Mesodermal cell (in vitro differentiated cells): ENCODE measurements at regions not wholly inside any gene's neighbourhood (a gene's known extent, or its start where the extent isn't known, plus 50 kb on each side); places are given as distances from the start of the nearest gene placed in this dataset.

Source experiments
- H3K27ac ChIP-seq: 2 replicates; pipeline ENCODE4 v1.7.0; 2013; ENCODE audit warnings: mild to moderate bottlenecking, low read depth, low read length, moderate library complexity; ENCODE audit not compliant: severe bottlenecking
- H3K36me3 ChIP-seq: 2 replicates; pipeline ENCODE4 v1.7.1; 2013; ENCODE audit warnings: mild to moderate bottlenecking, low read length, moderate library complexity; ENCODE audit not compliant: control insufficient read depth, insufficient read depth
- H3K4me1 ChIP-seq: one replicate; pipeline ENCODE4 v1.7.1; 2013; ENCODE audit warnings: mild to moderate bottlenecking, low read length; ENCODE audit not compliant: insufficient read depth, control insufficient read depth, poor library complexity, severe bottlenecking
- H3K4me3 ChIP-seq: 2 replicates; pipeline ENCODE4 v1.7.0; 2013; ENCODE audit warnings: low read length, control low read depth, mild to moderate bottlenecking; ENCODE audit not compliant: insufficient read depth, poor library complexity, severe bottlenecking; ENCODE audit errors: extremely low read depth
- H3K9me3 ChIP-seq: 2 replicates; pipeline ENCODE4 v1.7.1; 2013; ENCODE audit warnings: mild to moderate bottlenecking, low read length, moderate library complexity; ENCODE audit not compliant: control insufficient read depth
- WGBS, 2 experiments: methylation state at CpG; one replicate each; pipeline ENCODE4 v1.1.5; 2013; ENCODE audit warnings: missing lambda C conversion rate in 2 of 2; ENCODE audit not compliant: insufficient coverage in 2 of 2; 5-methylcytosine and 5-hydroxymethylcytosine counted together

DNA sequence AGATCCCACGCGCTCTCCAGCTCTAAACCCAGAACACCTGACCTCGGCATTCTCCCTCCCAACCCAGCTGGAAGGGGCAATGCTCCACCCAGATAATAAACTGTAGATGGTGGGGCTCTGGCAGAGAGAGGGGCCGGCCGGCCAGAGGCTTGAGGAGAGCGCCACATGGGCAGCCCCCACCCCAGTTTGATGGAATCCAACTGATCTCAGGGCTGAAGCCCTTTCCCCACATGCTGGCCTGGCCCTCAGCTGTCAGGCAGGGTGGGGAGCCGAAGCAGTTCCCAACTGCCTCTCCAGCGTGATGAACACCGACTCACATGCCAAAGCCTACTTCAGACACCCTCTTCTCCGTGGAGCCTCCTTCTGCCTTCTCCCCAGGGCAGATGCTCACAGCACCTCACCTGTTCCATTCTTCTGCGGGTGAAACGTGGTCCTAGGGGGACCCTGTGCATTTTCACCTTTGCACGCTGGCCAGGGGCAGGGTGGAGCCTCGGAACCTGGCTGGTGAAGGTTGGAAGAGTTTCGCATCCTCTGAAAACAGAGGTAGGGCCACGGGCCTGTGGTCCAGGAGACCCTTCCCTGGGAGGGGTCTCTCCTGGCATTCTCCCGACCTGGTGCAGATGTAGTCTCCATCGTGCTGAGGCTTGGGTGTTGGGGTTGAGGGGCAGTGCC lies 65.7 kb upstream of the ZNF469 start:
- Histone ChIP-seq H3K4me3 (no peak overlapping the region), H3K4me1 (peaks cover 17% of the 10 kb centered on the region), H3K27ac (no peak overlapping the region), H3K36me3 (no peaks in the 10 kb centered on the region), H3K9me3 (peaks cover 15% of the 10 kb centered on the region)
- WGBS, 2 experiments, result 94 to 95% methylated on average over 11 to 12 of the region's 18 CpGs

DNA sequence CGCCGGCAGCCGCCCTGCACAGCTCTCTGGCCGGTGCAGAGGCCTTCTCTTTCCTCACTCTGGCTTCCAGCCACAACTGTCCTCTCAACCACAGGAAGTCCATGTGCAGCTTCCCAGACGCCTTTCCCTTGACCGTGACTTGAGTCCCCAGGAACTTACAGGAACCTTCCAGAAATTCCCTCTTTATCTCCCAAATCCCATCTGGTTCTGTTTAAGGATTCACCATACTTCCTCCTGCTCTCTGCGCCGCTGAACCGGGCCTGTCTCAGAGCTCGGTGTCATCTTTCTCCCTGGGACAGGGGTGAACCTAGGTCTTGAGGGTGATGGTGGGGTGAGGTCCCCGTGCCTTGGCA lies 65.2 kb upstream of the ZNF469 start:
- Histone ChIP-seq H3K27ac (no peak overlapping the region), H3K4me1 (peaks cover 17% of the 10 kb centered on the region), H3K9me3 (peaks cover 10% of the 10 kb centered on the region), H3K36me3 (no peaks in the 10 kb centered on the region), H3K4me3 (no peak overlapping the region)
- 88 to 93% methylated on average over 6 to 10 of the region's 11 CpGs for WGBS, 2 experiments

DNA sequence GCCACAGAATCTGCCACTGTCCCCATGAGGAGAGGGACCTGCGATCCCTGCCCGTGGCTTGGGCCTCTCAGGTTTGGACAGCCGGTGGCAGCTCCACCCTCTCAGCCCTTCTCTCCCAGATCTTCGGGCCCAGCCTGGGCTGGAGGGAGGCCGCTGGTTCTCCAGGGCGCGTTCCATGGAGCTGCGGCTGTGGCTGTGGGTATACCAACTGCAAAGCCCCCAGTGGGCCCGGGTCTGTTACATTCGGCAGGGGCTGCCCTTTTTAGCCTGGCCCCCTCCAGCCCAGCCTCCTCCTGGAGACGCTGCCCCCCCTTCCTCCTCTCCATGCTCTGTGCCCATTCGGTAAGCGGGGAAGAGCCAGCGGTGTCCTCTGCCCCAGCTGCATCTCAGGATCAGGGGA lies 64.7 kb upstream of the ZNF469 start:
- Histone ChIP-seq H3K36me3 (no peaks in the 10 kb centered on the region), H3K9me3 (peaks cover 7% of the 10 kb centered on the region), H3K4me1 (peaks cover 17% of the 10 kb centered on the region), H3K4me3 (no peak overlapping the region), H3K27ac (no peak overlapping the region)
- WGBS, 2 experiments, result 93 to 94% methylated on average over 8 to 12 of the region's 14 CpGs

DNA sequence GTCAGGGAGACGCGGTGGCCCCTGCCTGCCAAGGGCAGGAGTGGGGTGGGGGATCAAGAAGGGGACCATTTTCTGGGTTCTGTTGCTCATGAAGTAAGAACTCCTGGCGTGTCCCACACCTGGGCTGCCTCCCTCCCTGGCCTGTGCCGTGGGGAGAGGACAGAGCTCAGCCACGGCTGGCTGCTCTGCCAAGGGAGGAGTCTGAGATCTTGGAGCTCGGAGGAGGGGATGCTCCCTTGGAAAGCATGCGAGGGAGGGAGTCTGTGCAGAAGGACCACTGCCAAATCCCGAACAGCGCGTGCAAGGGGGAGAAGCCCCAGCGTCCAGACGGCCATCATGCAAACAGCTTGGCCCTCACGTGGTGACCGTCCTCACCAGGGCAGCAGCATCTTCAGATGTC lies 64.2 kb upstream of the ZNF469 start:
- no peak overlapping the region for H3K4me3 ChIP-seq
- H3K9me3 ChIP-seq, result peaks cover 7% of the 10 kb centered on the region
- H3K27ac ChIP-seq, result no peak overlapping the region
- H3K36me3 ChIP-seq, result no peaks in the 10 kb centered on the region
- H3K4me1 ChIP-seq, result peaks cover 17% of the 10 kb centered on the region
- WGBS, 2 experiments, result 81 to 87% methylated on average over 13 to 14 of the region's 14 CpGs

DNA sequence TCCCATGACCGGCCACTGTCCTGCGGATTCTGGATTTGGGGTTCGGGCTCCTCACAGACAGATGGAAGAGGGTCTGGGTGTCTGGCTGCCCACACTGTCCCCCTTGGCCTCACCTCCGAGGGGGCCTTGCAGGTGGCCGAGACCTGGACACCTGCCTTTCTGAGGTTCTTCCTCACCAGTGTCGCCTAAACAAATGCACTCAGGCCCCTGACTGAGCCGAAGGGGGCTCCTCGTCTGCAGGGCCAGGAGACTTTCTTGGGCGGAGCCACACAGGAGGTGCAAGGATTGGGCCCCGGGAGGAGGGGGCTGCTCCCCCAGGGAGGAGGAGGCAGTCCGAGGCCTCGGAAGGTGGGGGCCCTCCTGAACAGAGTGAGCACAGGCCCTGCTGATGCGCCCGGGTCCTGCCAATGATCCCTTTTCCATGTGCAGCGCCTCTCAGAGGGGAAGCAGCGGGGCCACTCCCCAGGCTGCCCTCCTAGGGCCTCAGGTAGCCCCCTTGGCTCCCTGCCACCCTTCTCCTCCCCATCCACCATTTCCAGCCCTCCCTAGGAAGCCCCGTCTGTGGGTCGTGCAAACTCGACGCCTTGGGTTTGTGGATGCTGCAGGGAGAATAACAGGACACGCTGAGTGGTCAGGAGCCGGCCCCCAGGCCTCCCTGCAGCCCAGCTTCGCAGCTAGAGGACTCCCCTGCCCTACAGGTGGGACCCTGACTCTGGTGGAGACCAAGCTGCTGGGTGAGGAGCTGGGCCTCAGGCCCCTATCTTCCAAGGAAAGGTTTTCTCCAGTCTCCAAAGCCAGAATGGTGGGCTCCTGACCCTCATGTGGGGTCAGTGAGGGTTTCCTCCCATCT lies 63.4 kb upstream of the ZNF469 start:
- Histone ChIP-seq H3K4me3 (no peak overlapping the region), H3K4me1 (peaks cover 17% of the 10 kb centered on the region), H3K27ac (no peak overlapping the region), H3K9me3 (peaks cover 7% of the 10 kb centered on the region), H3K36me3 (no peaks in the 10 kb centered on the region)
- WGBS, 2 experiments, result 88 to 90% methylated on average over 22 to 23 of the region's 23 CpGs

DNA sequence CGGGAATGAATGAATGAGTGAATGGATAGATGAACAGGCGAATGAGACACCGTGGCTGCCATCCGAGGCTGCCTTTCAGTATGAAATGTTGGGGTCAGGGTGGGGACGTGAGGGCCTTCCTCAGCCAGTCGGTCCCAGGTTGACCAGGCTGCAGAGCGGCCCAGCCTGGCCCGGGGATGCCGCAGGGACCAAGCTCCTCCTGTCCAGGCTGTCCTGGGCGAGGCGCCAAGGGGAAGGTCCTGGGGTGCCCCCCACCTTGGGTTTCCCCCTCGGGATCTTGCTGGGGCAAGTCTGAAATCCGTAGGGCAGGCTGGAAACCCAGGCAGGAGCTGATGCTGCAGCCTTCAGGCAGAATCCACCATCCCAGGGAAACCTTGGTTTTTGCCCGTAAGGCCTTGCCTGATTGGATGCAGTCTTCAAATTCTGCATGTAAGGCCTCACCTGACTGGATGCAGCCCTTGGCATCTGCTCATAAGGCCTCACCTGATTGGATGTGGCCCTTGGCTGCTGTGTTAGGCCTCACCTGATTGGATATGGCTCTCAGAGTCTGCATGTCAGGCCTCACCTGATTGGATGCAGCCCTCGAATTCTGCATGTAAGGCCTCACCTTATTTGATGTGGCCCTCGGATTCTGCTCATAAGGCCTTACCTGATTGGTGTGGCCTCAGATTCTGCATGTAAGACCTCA lies 61.7 kb upstream of the ZNF469 start:
- 88 to 90% methylated on average over 14 to 15 of the region's 16 CpGs for WGBS, 2 experiments
- Histone ChIP-seq H3K4me1 (peaks cover 8% of the 10 kb centered on the region), H3K27ac (no peak overlapping the region), H3K4me3 (no peak overlapping the region), H3K36me3 (no peaks in the 10 kb centered on the region), H3K9me3 (peaks cover 7% of the 10 kb centered on the region)

DNA sequence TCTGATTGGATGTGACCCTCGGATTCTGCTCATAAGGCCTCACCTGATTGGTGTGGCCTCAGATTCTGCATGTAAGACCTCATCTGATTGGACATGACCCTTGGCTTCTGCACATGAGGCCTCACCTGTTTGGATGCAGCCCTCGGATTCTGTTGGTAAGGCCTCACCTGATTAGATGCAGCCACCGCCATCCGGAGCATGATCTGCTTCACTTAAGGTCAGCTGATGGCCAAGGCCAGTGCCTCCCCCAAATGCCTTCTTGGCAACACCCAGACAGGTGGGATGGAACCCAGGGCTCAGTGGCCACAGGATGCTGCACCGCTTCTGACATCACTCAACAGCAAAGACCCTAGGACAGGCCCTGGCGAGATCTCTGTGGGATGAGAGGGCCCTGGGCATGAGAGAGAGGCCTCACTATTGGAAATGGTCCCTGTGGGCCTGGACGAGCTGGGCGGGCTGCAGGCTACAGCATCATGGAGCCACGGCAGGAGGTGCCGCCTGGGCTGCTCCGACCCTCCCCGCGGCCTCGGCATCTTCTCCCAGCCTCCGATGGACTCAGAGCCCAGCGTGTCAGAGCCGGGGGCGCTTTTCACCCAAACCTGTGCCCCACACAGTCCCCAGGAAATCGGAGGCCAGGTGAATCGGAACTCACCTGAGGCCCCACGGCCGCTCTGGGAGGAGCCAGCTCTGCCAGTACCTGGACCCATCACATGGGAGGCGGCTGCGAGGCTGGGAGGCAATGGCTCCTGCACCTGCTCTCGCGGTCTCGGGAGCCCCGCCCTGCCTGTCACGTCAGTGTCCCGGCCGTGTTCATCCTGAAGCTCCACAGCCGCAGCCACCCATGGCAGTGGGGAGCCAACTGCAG lies 60.9 kb upstream of the ZNF469 start:
- peaks cover 11% of the 10 kb centered on the region for H3K4me1 ChIP-seq
- H3K36me3 ChIP-seq, result no peaks in the 10 kb centered on the region
- 94 to 96% methylated on average over 28 to 32 of the region's 32 CpGs for WGBS, 2 experiments
- peaks cover 7% of the 10 kb centered on the region for H3K9me3 ChIP-seq
- no peak overlapping the region for H3K27ac ChIP-seq
- no peak overlapping the region for H3K4me3 ChIP-seq

DNA sequence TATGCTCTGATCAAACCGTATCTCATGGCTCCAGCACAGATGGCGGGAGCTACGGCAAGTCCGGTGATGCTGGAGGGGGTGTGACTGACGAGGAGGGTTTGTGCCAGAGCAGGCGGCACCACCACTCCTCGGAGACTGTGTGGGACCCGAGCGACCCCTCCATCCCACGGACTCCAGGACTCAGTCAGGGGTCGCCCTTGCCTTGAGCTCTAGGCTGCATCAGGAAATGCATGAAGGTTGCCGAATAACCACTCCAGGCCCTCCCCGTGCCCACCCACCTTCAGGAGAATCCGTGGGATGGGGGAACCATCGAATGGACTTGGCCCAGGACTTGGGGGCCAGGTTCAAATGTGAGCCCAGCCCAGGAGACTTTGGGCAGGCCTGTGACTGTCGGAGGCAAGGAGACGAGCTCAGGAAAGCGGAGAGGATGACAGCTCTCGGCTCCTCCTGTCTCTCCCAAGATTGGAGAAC lies 60.2 kb upstream of the ZNF469 start:
- 91 to 93% methylated on average over 18 to 19 of the region's 19 CpGs for WGBS, 2 experiments

DNA sequence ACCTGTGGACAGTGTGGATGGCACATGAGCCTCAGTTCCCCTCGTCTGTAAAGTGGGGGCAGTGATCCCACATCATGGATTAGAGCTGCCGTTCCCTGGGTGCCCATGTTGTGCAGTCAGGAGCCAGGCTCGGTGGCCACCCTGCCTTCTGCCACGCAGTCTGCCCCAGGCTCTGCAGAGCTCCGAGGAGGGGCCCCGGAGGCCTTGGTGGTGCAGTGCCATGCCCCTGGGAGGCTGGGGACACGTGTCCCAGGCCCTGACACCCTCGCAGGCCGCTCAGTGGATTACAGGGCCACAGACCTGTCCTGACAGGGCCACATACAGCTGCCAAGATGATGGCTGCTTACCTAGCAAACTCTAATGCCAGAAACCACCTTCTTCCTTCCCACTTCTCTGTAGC lies 59.7 kb upstream of the ZNF469 start:
- peaks cover 7% of the 10 kb centered on the region for H3K9me3 ChIP-seq
- no peaks in the 10 kb centered on the region for H3K36me3 ChIP-seq
- H3K4me3 ChIP-seq, result no peak overlapping the region
- no peak overlapping the region for H3K27ac ChIP-seq
- WGBS, 2 experiments, result 92 to 96% methylated on average over 9 of the region's 9 CpGs
- H3K4me1 ChIP-seq, result peaks cover 6% of the 10 kb centered on the region

More for the DNA sequence above, 60.2 kb upstream of the ZNF469 start:
- Histone ChIP-seq H3K4me3 (no peak overlapping the region), H3K27ac (no peak overlapping the region), H3K4me1 (peaks cover 11% of the 10 kb centered on the region), H3K36me3 (no peaks in the 10 kb centered on the region), H3K9me3 (peaks cover 7% of the 10 kb centered on the region)
